ENCODE measurements at regions not wholly inside any gene's neighbourhood (a gene's known extent, or its start where the extent isn't known, plus 50 kb on each side); places are given as distances from the start of the nearest gene placed in this dataset.

DNA sequence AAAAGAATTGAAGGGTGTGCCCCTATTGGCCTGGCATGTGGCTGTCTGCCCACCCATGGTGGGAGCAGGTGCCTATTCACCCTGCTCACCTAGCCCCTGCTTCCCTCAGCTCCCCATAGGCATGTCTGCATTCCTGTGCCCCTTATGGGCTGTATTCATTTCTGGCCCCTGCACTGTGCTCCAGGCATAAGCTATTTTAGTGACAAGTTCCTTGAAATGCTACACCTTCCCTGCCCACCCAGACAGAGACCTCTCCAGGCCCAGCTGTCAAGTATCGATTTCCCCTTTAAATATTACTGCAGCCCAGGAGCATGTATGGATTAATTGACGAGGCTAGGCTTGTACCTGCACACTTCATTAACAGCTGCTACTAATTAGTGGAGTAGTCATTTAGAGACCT is 235.4 kb downstream of the RPS24 start:
- Histone ChIP-seq H3K4me3 (no peak overlapping the region), H3K36me3 (no peaks in the 10 kb centered on the region), H3K27ac (no peak overlapping the region), H3K27me3 (no peaks in the 10 kb centered on the region), H3K4me1 (ENCODE audit: insufficient read depth) (no peaks in the 10 kb centered on the region), H3K9me3 (no peaks in the 10 kb centered on the region)
- TF ChIP-seq EP300 (IDR thresholded peaks at IDR 0.05) = no peak
- 87 to 98% (median 95%) methylated on average over 2 of the region's 2 CpGs for WGBS, 3 donors
- no peak for DNase-seq
- intact Hi-C loops (cut with DNase I) = no loop called here

DNA sequence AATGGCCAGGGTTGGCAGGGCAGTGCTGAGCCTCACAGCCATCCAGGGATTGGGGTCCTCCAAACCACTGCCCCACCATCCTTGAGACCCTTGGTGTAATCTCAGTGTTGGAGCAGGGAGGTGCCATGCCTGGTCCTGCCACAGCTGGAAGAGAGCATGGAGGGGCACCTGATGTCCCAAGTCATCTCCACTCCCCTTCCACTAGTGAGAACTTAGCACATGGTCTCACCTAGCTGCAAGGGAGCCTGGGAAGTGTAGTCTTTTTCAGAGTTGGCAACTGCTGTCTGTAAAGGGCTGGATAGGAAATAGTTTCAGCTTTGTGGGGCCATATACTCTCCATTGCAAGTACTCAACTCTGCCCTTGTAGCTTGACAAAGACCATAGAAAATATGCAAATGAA is 238.7 kb downstream of the RPS24 start:
- Histone ChIP-seq H3K4me3 (no peak overlapping the region), H3K4me1 (ENCODE audit: insufficient read depth) (no peaks in the 10 kb centered on the region), H3K27ac (no peak overlapping the region), H3K9me3 (no peaks in the 10 kb centered on the region), H3K27me3 (no peaks in the 10 kb centered on the region), H3K36me3 (no peaks in the 10 kb centered on the region)
- intact Hi-C loops (cut with DNase I) = no loop called here
- no peak for DNase-seq
- TF ChIP-seq, protein P1, sequence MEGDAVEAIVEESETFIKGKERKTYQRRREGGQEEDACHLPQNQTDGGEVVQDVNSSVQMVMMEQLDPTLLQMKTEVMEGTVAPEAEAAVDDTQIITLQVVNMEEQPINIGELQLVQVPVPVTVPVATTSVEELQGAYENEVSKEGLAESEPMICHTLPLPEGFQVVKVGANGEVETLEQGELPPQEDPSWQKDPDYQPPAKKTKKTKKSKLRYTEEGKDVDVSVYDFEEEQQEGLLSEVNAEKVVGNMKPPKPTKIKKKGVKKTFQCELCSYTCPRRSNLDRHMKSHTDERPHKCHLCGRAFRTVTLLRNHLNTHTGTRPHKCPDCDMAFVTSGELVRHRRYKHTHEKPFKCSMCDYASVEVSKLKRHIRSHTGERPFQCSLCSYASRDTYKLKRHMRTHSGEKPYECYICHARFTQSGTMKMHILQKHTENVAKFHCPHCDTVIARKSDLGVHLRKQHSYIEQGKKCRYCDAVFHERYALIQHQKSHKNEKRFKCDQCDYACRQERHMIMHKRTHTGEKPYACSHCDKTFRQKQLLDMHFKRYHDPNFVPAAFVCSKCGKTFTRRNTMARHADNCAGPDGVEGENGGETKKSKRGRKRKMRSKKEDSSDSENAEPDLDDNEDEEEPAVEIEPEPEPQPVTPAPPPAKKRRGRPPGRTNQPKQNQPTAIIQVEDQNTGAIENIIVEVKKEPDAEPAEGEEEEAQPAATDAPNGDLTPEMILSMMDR (IDR thresholded peaks at IDR 0.05) = no peak
- no peak for TF ChIP-seq EP300 (IDR thresholded peaks at IDR 0.05)
- TF ChIP-seq POLR2A (IDR thresholded peaks at IDR 0.05) = no peak

DNA sequence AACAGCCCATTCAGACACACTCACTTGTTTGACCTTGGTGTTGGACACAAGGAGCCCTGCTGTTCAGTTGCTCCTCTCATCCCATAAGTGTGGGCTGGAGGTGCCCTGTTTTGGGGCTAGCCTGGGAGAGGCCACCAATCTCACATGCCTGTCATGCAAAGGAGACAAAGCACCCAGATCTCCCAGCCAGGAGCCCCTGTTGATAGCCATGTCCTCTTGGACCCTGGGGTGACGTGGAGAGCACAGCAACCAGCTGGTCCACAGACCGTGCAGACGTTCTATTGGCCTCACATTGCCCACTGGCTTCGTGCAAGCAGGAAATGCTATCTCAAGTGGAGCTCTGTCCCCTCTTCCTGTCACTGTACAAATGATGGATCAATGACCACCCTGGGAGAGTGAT is 240.8 kb downstream of the RPS24 start:
- Histone ChIP-seq H3K4me3 (no peak overlapping the region), H3K27ac (no peak overlapping the region), H3K27me3 (no peaks in the 10 kb centered on the region), H3K9me3 (no peaks in the 10 kb centered on the region), H3K4me1 (ENCODE audit: insufficient read depth) (no peaks in the 10 kb centered on the region), H3K36me3 (no peaks in the 10 kb centered on the region)
- no peak for DNase-seq
- 75 to 81% (median 77%) methylated on average over 4 of the region's 4 CpGs for WGBS, 3 donors
- TF ChIP-seq, protein P1 (IDR thresholded peaks at IDR 0.05) = no peak
- TF ChIP-seq EP300 (IDR thresholded peaks at IDR 0.05) (no peak), POLR2A (IDR thresholded peaks at IDR 0.05) (no peak)
- intact Hi-C loops (cut with DNase I) = no loop called here

DNA sequence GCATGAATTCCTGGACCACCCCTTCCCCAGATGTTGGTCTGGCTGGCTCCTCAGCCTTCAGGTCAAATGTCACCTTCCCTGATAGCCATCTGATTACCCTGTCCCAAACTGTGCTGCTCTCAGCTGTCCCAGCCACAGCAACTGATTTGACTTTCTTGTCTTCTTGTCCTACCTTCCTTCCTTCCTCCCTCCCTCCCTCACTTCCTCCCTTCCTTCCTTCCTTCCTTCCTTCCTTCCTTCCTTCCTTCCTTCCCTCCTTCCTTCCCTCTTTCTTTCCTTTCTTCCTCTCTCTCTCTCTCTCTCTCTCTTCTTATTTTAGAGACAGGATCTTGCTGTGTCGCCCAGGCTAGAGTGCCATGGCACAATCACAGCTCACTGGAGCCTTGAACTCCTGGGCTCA is 242.5 kb downstream of the RPS24 start:
- 96 to 100% (median 100%) methylated on average over 1 of the region's 1 CpG for WGBS, 3 donors

DNA sequence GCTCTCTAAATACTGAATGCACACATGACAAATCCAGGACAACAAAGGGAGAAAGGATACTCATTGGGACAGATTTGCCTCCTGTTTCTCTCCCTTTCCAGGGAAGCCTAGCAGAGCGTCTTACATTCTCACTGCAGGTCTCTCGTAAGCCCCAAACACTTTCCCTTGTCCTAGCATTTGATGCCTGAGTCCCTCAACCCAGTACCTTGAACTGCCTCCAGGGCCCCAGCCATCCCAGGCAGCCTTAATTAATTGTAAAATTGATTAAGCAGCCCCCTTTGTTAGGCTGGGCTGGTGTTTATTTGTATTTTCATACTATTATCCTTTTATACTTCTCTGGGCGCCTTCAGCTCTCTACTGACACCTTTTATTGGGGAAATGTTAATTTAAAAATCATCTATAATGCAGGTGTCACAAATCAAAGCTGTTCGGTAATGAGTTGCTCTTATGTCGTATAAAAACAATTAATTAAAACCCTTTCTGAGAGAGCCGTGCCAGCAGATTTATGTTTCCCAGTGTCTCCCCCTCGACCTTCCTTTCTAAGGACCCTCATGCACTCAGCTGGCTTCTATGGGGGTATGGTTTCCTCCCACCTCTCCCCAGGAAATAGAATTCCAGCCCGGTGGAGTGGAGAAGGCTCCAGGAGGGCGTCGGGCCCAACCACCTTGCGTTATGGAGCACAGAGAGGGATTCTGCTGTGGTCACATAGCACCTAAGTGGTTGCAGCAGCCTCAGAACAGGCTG is 243.8 kb downstream of the RPS24 start:
- intact Hi-C loops (cut with DNase I) = no loop called here
- Histone ChIP-seq H3K27ac (no peak overlapping the region), H3K4me1 (ENCODE audit: insufficient read depth) (no peaks in the 10 kb centered on the region), H3K9me3 (no peaks in the 10 kb centered on the region), H3K36me3 (no peaks in the 10 kb centered on the region), H3K27me3 (no peaks in the 10 kb centered on the region), H3K4me3 (no peak overlapping the region)
- no peak for DNase-seq
- TF ChIP-seq, protein P1 (IDR thresholded peaks at IDR 0.05) = no peak
- TF ChIP-seq EP300 (IDR thresholded peaks at IDR 0.05) = no peak
- TF ChIP-seq POLR2A (IDR thresholded peaks at IDR 0.05) = no peak
- WGBS, 3 donors = 78 to 83% (median 81%) methylated on average over 11 of the region's 11 CpGs

More for the DNA sequence above, 242.5 kb downstream of the RPS24 start:
- Histone ChIP-seq H3K36me3 (no peaks in the 10 kb centered on the region), H3K27ac (no peak overlapping the region), H3K9me3 (no peaks in the 10 kb centered on the region), H3K4me3 (no peak overlapping the region), H3K4me1 (ENCODE audit: insufficient read depth) (no peaks in the 10 kb centered on the region), H3K27me3 (no peaks in the 10 kb centered on the region)
- no peak for DNase-seq
- no peak for TF ChIP-seq EP300 (IDR thresholded peaks at IDR 0.05)
- no peak for TF ChIP-seq POLR2A (IDR thresholded peaks at IDR 0.05)
- TF ChIP-seq, protein P1 (IDR thresholded peaks at IDR 0.05) = no peak
- intact Hi-C loops (cut with DNase I) = no loop called here
